ENCODE measurements at regions not wholly inside any gene's neighbourhood (a gene's known extent, or its start where the extent isn't known, plus 50 kb on each side); places are given as distances from the start of the nearest gene placed in this dataset.

- DNase-seq (no peak), ATAC-seq (no peak)
- in situ Hi-C loops (cut with MboI; ENCODE audit: low sequenced_read_pairs in 4 of 4) = no loop called here
- Histone ChIP-seq H3K9me3 (no peaks in the 10 kb centered on the region), H3K4me3 (no peak overlapping the region), H3K27ac (no peak overlapping the region), H3K27me3 (no peaks in the 10 kb centered on the region), H3K4me1 (peaks cover 0 to 9% of the 10 kb centered on the region in 2 donors), H3K36me3 (no peaks in the 10 kb centered on the region)
- TF ChIP-seq POLR2A (IDR thresholded peaks at IDR 0.05) (no peak), CTCF (IDR thresholded peaks at IDR 0.05 in 4 of 5, conservative IDR thresholded peaks at IDR 0.05 in 1 of 5) (no peak)
- intact Hi-C loops (cut with DNase I; ENCODE audit: low total_unique reads) = no loop called here
These were observed 125.5 kb upstream of the SPATS2L start for GRCh38 chr2:200180943-200181342.

GRCh38 chr2:200181755-200182154, 124.7 kb upstream of the SPATS2L start:
- Histone ChIP-seq H3K36me3 (no peaks in the 10 kb centered on the region), H3K4me3 (no peak overlapping the region), H3K4me1 (peaks cover 0 to 9% of the 10 kb centered on the region in 2 donors), H3K9me3 (no peaks in the 10 kb centered on the region), H3K27me3 (no peaks in the 10 kb centered on the region), H3K27ac (no peak overlapping the region)
- in situ Hi-C loops (cut with MboI; ENCODE audit: low sequenced_read_pairs in 4 of 4) (no loop called here), intact Hi-C loops (cut with DNase I; ENCODE audit: low total_unique reads) (no loop called here)
- no peak for ATAC-seq
- no peak for DNase-seq
- no peak for TF ChIP-seq CTCF (IDR thresholded peaks at IDR 0.05 in 4 of 5, conservative IDR thresholded peaks at IDR 0.05 in 1 of 5)
- no peak for TF ChIP-seq POLR2A (IDR thresholded peaks at IDR 0.05)

- Histone ChIP-seq H3K4me3 (no peak overlapping the region), H3K36me3 (no peaks in the 10 kb centered on the region), H3K27ac (no peak overlapping the region), H3K27me3 (no peaks in the 10 kb centered on the region), H3K4me1 (no peaks in the 10 kb centered on the region), H3K9me3 (no peaks in the 10 kb centered on the region)
- ATAC-seq (no peak), DNase-seq (no peak)
- in situ Hi-C loops (cut with MboI; ENCODE audit: low sequenced_read_pairs in 4 of 4) (no loop called here), intact Hi-C loops (cut with DNase I; ENCODE audit: low total_unique reads) (no loop called here)
- TF ChIP-seq POLR2A (IDR thresholded peaks at IDR 0.05) (no peak), CTCF (IDR thresholded peaks at IDR 0.05 in 4 of 5, conservative IDR thresholded peaks at IDR 0.05 in 1 of 5) (no peak)
These were observed 121.5 kb upstream of the SPATS2L start for GRCh38 chr2:200184748-200185627.

GRCh38 chr2:200185628-200186000, 120.9 kb upstream of the SPATS2L start:
- ATAC-seq = no peak
- DNase-seq = no peak
- H3K36me3 ChIP-seq = no peaks in the 10 kb centered on the region
- intact Hi-C loops (cut with DNase I; ENCODE audit: low total_unique reads) (no loop called here), in situ Hi-C loops (cut with MboI; ENCODE audit: low sequenced_read_pairs in 4 of 4) (no loop called here)
- no peaks in the 10 kb centered on the region for H3K27me3 ChIP-seq
- H3K4me1 ChIP-seq = no peaks in the 10 kb centered on the region
- H3K4me3 ChIP-seq = no peak overlapping the region
- H3K9me3 ChIP-seq = no peaks in the 10 kb centered on the region
- H3K27ac ChIP-seq = no peak overlapping the region
- no peak for TF ChIP-seq CTCF (IDR thresholded peaks at IDR 0.05 in 4 of 5, conservative IDR thresholded peaks at IDR 0.05 in 1 of 5)
- no peak for TF ChIP-seq POLR2A (IDR thresholded peaks at IDR 0.05)
